ENCODE measurements at regions not wholly inside any gene's neighbourhood (a gene's known extent, or its start where the extent isn't known, plus 50 kb on each side); places are given as distances from the start of the nearest gene placed in this dataset.

DNA sequence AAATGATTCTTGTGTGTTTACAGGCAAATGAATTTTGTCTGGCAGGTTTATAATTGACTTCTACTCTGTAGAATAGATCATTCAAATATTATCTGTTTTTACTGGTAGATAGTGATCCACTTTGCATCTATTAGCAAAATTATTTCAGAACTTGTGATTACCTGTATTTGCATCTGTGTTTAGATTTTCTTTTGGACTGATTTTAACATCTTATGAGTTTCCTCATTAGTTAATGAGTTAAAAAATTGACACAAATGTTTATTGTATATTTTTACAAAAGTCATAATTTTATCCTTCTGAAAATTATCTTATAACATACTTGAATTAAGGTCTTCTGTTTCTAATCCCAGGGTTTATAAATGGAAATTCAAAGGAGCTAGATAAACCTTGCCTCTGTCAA lies 132.0 kb upstream of the KCNJ16 start:
- no peak for DNase-seq (ENCODE audit: low read depth in 3 of 3, low spot score in 2 of 3)

DNA sequence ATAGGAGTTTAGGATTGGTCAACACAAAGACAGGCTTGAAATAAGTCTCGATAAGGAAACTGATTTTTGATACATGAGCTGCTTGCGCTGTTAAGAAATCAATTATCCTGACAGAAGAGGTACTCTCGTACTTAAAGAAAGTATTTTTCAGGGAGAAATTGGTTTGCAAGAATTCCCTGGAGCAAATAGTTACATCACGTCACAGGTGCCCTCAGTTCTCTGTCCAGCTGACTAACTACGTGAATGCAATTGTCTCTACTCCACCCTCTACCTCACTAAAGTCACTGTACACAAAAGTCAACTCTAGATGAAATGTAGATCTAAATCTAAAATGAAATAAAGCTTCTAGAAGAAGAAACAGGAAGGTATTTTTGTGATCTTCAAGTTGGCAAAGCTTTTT lies 130.6 kb upstream of the KCNJ16 start:
- DNase-seq (ENCODE audit: low read depth in 3 of 3, low spot score in 2 of 3), result no peak

DNA sequence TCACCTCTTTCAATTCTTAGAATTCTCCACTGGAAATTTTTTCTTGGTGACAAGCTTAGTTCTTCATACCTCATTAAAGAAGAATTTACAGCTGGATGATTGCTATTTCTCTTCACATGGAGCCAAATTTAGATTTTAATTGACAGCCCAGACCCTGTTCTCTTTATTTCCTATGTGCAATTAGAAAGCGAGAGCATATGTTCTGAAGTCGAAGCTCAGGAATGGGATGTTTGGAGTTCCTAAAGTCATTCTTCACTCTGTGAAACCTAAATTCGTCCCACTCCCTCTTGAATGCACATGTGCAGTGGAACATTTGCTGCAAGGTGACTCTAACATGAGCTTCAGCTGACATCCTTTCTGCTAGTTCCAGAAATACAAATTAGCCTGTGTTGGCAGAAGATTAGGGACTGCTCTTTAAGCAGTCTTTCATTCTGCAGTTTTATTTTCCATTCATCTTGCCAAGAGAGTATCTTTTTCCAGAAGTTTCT lies 129.3 kb upstream of the KCNJ16 start:
- DNase-seq (ENCODE audit: low read depth in 3 of 3, low spot score in 2 of 3), result no peak

DNA sequence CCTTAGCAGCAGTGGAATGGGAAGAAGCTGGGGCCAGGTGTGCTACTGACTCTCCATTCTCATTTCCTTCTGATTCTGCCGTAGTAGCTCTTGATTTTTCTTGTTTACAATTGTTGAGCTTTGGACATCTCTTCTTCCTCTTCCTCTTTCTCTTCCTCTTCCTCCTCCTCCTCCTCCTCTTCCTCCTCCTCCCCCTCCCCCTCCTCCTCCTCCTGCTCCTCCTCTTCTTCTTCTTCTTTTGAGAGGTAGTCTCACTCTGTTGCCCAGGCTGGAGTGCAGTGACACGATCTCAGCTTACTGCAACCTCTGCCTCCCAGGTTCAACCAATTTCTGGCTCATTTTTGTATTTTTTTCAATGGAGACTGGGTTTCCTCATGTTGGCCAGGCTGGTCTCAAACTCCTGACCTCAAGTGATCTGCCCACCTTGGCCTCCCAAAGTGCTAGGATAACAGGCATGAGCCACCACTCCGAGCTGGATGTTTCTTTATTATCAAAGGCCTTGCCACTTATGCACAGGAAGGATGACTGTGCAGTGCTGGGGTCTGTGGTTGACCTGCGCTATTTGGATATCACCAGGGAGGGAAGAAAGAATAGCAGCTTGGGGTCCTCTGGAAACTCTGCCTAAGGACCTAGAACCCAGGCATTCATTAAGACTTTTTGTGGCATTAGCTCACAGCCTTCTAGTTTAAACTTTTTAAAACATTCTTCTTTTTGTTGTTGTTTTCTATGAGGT lies 127.8 kb upstream of the KCNJ16 start:
- no peak for DNase-seq (ENCODE audit: low read depth in 3 of 3, low spot score in 2 of 3)

DNA sequence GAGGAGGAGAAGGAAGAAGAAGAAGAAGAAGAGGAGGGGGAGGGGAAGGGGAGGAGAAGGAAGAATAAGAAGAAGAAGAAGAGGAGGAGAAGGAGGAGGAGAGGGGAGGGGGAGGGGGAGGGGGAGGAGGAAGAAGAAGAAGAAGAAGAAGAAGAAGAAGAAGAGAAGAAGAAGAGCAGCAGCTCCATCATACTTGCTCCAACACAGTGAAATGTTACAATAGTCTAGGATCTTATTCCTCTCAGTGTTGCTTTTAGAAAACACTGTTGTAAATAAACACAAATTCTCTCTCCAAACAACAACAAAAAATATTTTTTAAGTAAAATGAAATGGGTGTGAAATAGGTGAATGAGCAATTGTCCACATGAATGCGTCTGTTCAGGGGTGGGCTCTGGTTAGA lies 126.6 kb upstream of the KCNJ16 start:
- DNase-seq (ENCODE audit: low read depth in 3 of 3, low spot score in 2 of 3), result no peak

DNA sequence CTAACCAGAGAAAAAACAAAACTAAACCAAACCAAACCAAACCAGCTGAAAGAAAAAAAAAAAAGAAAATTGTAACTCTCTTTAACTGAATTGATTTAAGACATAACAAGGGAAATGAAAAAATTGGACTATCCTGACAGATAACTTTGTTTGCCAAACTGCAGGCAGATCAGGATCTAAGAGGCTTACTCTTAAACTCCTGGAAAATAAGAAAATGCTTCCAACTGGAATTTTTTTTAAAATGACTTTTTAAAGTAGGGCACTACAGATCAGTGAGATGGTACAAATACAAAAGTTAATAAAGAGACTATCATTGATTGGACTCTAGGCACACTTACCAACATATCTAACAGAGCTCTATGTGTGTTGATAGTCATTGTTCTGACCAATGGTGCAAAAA lies 125.5 kb upstream of the KCNJ16 start:
- no peak for DNase-seq (ENCODE audit: low read depth in 3 of 3, low spot score in 2 of 3)

DNA sequence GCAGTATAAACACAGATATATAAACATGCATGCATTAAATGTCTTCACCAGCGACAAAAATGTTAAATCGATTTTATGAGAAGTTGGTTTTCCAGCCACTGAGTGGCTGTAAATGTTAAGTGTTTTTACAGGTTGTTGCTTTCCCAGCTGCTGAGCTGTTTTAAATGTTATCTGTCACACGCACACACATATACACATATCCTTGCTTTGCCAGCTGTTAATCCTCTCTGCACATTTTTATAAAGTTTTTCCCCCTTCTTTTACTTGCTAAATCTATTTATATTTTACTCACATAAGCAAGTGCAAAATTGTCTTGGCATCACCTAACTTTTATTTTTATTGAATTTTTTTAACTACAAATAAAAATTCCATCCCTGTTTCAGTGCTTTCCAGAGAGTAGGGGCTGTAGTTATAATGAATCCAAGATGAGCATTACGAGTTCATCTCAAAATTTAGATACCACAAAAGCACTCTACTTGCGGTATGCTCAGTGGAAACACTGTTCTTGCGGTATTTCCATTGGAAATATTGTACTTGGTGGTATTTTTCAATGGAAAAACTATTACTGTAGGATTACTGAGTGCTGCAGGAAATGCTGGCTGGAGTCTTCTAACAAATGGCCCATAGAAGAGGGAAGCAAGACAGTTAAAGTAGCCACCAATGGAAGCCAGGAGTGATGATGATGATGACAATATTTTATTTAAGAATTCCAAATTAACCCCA lies 124.9 kb upstream of the KCNJ16 start:
- no peak for DNase-seq (ENCODE audit: low read depth in 3 of 3, low spot score in 2 of 3)

DNA sequence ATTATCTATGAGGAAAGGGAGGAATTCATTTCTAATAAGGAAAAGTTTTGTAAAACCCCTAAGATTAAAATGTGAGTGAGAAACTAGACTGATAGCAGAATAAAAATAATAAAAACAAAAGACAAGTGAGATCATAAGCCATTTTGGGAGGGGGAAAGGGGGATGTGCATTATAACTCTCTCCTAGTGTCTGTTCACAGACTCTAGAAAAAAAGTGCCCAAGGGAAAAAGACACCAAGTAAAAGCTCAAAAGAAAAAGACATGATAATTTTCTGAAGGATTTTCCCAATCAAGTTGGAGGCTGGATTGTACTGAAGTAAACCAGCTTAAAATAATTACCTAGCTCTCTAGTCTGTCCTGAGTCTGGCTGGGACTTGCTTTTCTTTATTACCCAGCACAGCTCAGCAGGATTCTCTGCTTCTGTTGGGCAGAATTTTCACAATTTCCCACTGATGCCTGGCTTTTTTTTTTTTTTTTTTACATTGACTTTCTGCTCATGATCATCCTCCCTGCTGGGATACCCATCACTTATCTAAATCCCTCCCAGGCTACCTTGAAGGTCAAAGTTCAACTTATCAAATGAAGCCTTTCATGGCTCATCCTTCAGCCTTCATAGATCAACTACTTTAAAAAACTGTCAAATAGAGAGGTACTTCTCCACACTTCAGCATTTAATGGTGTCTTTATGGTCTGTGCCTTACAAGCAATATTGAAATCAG lies 124.2 kb upstream of the KCNJ16 start:
- DNase-seq (ENCODE audit: low read depth in 3 of 3, low spot score in 2 of 3), result no peak

DNA sequence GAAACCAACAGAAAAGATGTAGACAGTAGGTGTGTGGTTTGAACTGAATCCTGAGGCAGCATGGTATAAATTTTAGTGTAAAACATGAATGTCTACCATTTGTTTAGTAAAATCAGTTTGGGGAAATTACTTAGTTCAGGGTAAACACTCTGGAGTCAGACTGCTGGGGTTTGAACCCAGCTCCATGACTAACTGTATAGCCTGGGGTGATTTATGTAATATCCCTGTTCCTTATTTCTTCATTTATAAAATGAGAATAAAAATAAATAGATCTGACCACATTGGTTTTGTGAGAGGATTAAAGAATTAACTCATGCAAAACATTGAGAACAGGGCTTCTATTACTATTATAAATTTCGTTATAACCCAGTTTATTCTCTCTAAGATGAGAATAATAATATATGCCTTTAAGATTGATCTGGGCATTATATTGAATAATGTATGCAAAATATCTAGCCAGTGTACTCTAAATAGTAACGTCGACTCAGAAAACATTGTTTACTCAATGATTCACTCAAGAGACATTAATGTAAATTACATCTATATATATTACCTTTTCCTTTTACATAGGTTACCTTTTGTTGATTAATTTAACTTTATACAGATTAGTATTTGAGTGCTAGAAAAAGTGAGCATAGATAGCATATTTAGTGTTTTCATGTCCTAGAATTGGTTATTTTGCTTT lies 120.6 kb upstream of the KCNJ16 start:
- DNase-seq (ENCODE audit: low read depth in 3 of 3, low spot score in 2 of 3), result no peak

DNA sequence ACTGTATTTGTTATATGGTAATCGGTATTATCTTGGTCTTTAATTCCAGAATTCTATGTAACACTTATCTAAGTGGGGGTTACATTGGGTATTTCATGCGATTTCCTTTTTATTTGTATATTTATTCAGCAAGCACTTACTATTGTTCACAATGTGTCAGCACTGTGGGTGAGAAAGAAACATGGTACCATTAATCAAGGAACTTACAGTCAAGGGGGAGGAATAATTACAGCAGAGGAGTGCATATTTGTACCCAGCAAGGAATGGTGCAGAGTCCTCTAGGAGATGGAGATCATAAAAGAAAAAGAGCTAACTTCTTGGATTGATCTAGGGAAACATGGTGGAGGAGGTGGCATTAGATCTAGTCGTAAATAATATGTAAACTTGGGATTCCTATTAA lies 117.0 kb upstream of the KCNJ16 start:
- no peak for DNase-seq (ENCODE audit: low read depth in 3 of 3, low spot score in 2 of 3)

DNA sequence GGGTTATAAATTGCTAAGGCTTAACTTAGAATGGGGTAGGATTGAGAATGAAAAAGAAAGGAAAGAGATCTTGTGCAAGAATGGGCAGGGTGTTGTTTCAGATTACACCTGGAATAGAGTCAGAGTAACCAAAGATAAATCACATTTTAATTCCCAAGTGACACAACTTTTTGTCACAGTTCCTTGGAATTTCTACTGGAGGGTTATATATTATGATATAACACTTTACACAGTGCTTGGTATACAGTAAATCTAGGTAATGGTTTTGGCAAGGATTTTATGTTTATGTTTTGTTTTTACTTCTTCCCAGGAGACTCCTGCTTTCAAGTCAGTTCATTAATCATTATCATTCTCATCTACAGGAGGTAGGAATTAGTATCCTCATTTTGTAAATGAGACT lies 115.7 kb upstream of the KCNJ16 start:
- no peak for DNase-seq (ENCODE audit: low read depth in 3 of 3, low spot score in 2 of 3)

DNA sequence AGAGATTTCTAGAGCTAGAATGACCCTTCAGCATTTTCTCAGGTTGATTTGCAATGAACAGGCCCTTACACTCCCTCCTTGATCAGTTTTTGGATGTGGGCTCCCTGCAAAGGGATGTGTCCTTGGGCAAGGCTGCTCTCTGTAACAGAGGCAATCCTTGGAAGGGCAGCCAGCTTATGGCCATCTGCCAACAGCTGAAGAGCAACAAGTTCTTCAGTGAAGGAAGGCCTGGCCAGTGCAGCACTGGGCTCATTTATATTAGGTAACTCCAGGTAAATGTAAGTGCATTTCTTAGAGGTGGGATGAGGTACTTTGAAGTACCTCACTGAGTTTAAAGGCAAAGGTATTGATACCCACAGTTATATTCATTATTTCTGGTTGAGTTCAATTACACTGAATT lies 114.3 kb upstream of the KCNJ16 start:
- no peak for DNase-seq (ENCODE audit: low read depth in 3 of 3, low spot score in 2 of 3)

DNA sequence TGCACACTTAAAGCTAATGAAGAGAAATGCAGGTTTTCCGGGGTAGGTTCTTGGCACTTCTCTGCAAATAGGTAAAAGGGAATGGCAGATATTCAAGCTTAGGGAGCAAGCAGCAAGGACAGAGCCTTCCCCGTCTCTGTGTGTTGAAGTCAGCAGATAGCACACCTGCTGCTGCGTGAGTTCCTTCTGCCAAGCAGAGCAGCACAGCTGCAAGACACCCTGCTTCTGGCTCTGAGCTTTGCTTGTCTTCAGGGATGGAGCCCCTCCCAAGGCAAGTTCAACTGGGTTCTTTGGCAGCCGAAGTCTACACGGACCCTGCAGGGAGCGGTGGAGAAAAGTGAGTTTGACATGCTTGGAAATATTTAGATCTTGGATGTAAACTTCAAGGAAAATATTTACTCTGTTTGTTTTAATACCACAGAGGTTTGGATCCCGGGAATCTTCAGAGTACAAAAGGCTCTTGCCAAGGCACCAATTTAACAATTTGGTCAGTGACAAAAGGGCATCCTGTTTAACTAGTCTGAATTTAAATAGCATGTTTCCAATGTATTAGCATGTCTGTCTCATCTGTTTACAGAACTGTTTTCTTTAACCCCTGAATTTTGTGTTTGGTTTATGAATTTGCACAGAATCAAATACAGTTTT lies 113.4 kb upstream of the KCNJ16 start:
- DNase-seq (ENCODE audit: low read depth in 3 of 3, low spot score in 2 of 3), result no peak

DNA sequence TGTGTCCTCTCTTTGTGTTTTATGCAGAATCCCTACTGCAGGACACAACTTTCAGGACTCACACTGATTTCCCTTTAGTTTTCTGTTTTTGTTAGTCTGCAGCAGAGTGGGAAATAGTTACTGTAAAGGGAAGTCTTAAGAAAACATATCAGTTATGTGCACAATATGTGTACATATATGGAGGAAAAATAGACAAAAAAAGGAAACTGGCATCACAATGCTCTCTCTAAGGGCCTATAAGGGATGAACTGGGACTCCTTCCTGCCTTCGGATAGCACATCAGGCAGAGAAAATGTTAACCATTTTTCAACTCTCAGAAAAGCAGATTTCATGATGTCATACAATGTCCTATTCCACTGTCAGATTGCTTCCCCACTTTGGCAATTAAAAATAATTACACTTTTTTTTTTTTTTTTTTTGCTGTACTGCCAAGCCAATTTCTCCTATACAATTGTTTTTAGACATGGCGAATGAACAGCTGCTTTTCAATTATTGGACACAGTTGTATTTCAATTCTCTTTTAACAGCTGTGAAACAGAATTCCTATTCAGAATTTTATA lies 112.5 kb upstream of the KCNJ16 start:
- no peak for DNase-seq (ENCODE audit: low read depth in 3 of 3, low spot score in 2 of 3)

DNA sequence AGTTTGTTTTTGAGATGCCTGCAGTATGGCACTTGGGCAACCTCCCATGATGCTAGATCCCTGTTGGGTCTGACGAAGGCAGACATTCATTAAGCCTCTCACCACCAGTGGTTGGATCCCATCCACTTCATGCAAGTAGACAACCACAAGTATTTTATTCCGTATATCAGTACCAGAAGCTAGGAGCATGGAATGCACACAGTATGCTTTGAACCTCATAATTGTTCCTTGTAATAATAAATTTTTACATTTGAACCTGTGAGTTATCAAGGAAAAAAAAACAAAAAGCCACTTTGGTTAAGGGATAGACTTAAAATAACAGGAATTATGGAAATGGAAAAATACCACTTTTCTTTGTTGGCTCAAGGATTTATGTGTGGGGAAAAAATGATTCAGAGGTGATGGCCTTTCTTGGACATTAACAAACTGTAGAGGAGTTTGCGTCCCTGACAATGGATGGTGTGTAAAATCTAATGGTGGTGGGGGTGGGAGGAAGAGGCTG lies 107.1 kb upstream of the KCNJ16 start:
- no peak for DNase-seq (ENCODE audit: low read depth in 3 of 3, low spot score in 2 of 3)

DNA sequence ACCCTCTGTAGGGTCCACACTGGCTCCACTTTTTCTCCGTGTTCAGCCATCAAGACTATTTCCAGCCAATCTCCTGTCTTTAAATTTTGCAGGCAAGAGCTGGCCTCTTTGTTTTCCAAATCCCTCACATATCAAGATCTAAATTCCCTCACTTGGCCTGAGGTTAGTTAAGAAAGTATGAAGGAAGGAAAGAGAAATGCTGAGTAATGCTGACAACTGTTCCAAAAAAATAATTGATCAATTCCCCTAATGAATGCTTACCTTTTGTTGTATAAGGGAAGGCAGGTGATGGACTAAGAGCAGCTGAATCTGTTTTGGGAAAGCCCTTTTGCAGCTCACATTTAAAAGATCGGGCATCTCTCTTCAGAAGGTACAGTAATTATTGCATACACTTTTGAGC lies 105.1 kb upstream of the KCNJ16 start:
- DNase-seq (ENCODE audit: low read depth in 3 of 3, low spot score in 2 of 3), result no peak

DNA sequence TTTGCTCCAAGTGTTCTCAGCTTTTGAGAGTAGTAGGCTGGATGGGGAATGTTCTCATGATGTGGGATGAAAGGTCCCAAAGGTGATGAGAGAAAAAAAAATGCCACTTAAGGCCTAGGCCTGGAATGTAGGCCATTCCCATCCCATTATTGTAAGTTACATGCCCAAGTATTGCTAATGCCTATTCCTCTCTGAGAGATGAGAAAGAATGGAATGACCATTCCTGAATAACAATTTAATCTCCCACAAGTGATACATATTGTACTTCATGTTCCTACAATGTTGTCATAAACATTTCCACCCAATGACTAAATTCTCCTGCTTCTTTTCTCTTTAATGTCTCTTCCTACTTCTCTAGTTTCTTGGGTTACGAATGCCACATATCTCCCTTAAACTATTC lies 102.8 kb upstream of the KCNJ16 start:
- DNase-seq (ENCODE audit: low read depth in 3 of 3, low spot score in 2 of 3), result no peak

DNA sequence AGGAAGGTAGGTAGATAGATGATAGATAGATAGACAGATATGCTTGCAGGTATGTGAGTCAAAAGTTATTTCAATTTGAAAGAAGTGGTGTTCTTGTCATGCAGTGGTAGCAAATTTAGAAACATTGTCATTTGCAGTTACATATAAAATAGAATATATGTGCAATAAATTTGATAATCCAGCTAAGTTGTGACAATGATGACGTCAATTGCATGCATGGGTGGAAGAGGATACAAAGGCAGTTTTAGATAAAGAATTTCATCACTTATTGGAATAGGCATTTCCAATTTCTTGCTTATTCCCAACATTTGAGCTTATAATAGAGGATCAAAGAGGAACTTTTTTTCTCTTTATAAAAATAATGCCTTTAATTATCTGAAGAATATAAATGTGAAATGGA lies 99.2 kb upstream of the KCNJ16 start:
- DNase-seq (ENCODE audit: low read depth in 3 of 3, low spot score in 2 of 3), result no peak

DNA sequence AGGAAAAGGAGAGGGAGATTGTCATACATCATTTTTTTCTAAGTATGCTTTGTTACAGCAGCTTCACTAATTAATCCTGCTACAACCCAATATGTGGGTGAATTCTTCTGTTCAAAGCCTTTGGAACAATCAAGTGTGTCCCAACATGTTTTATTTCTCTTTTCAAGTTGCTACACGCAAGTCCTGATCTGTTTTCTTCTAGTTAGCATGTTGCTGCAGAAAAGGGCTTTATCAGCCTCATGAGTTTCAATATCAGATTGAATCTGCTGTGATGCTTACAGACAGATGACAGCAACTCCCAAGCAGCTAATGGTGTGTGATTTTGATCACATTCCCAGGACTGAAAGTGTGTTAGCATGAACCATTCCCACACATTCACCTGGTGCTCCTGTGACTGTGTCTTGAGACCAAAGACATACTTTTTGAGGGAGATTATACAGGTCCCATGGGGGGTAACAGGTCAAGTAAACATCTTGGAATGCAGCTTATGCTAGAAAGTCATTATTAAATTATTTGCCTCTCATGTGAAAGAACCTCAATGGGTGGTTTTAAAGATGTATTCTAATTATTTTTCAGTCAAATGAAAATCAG lies 96.9 kb upstream of the KCNJ16 start:
- DNase-seq (ENCODE audit: low read depth in 3 of 3, low spot score in 2 of 3), result no peak

DNA sequence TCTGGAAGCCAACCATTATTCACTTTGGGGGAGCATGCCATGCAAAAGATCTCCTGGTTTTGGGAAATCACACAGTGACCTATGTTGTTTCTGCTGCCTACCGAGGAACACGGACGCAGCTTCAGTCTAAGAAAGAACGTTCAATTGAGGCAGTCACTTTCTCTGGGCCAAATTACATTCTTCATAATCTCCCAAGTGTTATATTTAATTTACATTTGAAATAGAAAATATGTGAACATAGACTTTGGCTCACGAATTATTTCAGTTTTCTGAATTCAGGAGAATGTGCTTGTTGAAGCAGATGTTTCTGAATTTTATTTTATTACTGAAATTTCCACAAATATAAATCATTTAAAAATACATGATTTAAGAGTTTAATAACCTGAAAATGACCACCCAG lies 93.6 kb upstream of the KCNJ16 start:
- no peak for DNase-seq (ENCODE audit: low read depth in 3 of 3, low spot score in 2 of 3)
